ENCODE measurements at regions not wholly inside any gene's neighbourhood (a gene's known extent, or its start where the extent isn't known, plus 50 kb on each side); places are given as distances from the start of the nearest gene placed in this dataset.

- WGBS, 2 donors: 25 to 32% methylated on average over 6 of the region's 6 CpGs
- DNase-seq: no peak
- no peak for ATAC-seq
- TF ChIP-seq POLR2A (IDR thresholded peaks at IDR 0.05) (no peak), CTCF (IDR thresholded peaks at IDR 0.05) (no peak)
- H3K4me3 ChIP-seq: no peak overlapping the region
- H3K9me3 ChIP-seq: no peaks in the 10 kb centered on the region
- no peaks in the 10 kb centered on the region for H3K27me3 ChIP-seq
- intact Hi-C loops (cut with DNase I): no loop called here
- H3K27ac ChIP-seq: peak overlapping the region; percentile 53 to 73 (median 65)
- peaks cover 22% of the 10 kb centered on the region for H3K4me1 ChIP-seq
- H3K36me3 ChIP-seq (replicated peaks in 1 of 2; ENCODE audit: insufficient read depth in 1 of 2, low read depth in 2 of 2): no peaks in the 10 kb centered on the region
These were observed 169.3 kb upstream of the MAF start for GRCh38 chr16:79769928-79770243.

- H3K9me3 ChIP-seq: no peaks in the 10 kb centered on the region
- no peak for DNase-seq
- H3K27ac ChIP-seq: peak overlapping the region in 2 of 4 donors; percentile 47 to 65
- peaks cover 22% of the 10 kb centered on the region for H3K4me1 ChIP-seq
- no peak for TF ChIP-seq POLR2A (IDR thresholded peaks at IDR 0.05)
- no peak for TF ChIP-seq CTCF (IDR thresholded peaks at IDR 0.05)
- 75% methylated on average over 4 of the region's 4 CpGs for WGBS, 2 donors
- ATAC-seq: no peak
- H3K27me3 ChIP-seq: no peaks in the 10 kb centered on the region
- H3K36me3 ChIP-seq (replicated peaks in 1 of 2; ENCODE audit: insufficient read depth in 1 of 2, low read depth in 2 of 2): no peaks in the 10 kb centered on the region
- intact Hi-C loops (cut with DNase I): no loop called here
- H3K4me3 ChIP-seq: no peak overlapping the region
These were observed 168.9 kb upstream of the MAF start for GRCh38 chr16:79769270-79769927.

GRCh38 chr16:79768276-79768970, 167.9 kb upstream of the MAF start:
- Histone ChIP-seq H3K9me3 (no peaks in the 10 kb centered on the region), H3K4me3 (no peak overlapping the region), H3K27ac (peak overlapping the region in 3 of 4 donors; percentile 47 to 65 (median 58)), H3K36me3 (replicated peaks in 1 of 2; ENCODE audit: insufficient read depth in 1 of 2, low read depth in 2 of 2) (no peaks in the 10 kb centered on the region), H3K27me3 (no peaks in the 10 kb centered on the region), H3K4me1 (peaks cover 22% of the 10 kb centered on the region)
- ATAC-seq (no peak), DNase-seq (peak in 3 of 4 donors; percentile 7 to 20 (median 13))
- no peak for TF ChIP-seq POLR2A (IDR thresholded peaks at IDR 0.05)
- TF ChIP-seq CTCF (IDR thresholded peaks at IDR 0.05): no peak
- intact Hi-C loops (cut with DNase I): no loop called here
- WGBS, 2 donors: 13 to 14% methylated on average over 10 of the region's 10 CpGs

GRCh38 chr16:79767421-79768275, 167.1 kb upstream of the MAF start:
- 35 to 40% methylated on average over 7 of the region's 7 CpGs for WGBS, 2 donors
- no peak for ATAC-seq

More at GRCh38 chr16:79767421-79768275, 167.1 kb upstream of the MAF start:
- TF ChIP-seq POLR2A (IDR thresholded peaks at IDR 0.05) (no peak), CTCF (IDR thresholded peaks at IDR 0.05) (peak in 1 of 7 experiments; percentile 10)
- no peaks in the 10 kb centered on the region for H3K36me3 ChIP-seq (replicated peaks in 1 of 2; ENCODE audit: insufficient read depth in 1 of 2, low read depth in 2 of 2)
- no peak overlapping the region for H3K4me3 ChIP-seq
- intact Hi-C loops (cut with DNase I): no loop called here
- peak in 3 of 4 donors; percentile 11 to 24 (median 15) for DNase-seq
- no peaks in the 10 kb centered on the region for H3K27me3 ChIP-seq
- H3K4me1 ChIP-seq: peaks cover 22% of the 10 kb centered on the region
- peak overlapping the region in 3 of 4 donors; percentile 47 to 65 (median 58) for H3K27ac ChIP-seq
- H3K9me3 ChIP-seq: no peaks in the 10 kb centered on the region
